ENCODE measurements at regions not wholly inside any gene's neighbourhood (a gene's known extent, or its start where the extent isn't known, plus 50 kb on each side); places are given as distances from the start of the nearest gene placed in this dataset.
"Not testable (repeated sequence)": the region's sequence is repeated elsewhere in the genome, so short reads cannot be mapped to it uniquely, and the experiment has no call there.

DNA sequence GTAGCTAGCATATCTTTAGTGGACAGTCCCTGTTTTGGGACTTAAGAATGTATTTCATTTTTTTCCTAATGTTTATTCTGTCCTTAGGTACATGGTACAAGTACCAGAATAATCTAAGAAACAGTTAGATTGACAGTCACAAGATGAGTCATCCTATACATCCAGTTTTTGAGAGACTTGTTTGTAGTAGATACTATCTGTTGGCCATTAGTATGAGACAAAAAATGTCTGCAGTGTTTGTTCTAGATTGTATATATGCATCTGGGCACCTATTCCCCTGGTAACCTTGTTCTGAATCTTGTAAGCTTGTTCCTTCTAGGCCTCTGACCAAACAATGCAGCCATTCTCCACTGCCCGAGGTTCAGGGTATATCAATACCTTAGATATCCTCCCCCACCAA is 1343.5 kb downstream of the SUCLG1 start:
- ATAC-seq (no peak), DNase-seq (ENCODE audit: low spot score in 2 of 2) (no peak)
- Mint-ChIP-seq H3K27ac (no peak overlapping the region), H3K36me3 (no peaks in the 10 kb centered on the region), H3K9me3 (peaks cover 6% of the 10 kb centered on the region in 2 donors)

DNA sequence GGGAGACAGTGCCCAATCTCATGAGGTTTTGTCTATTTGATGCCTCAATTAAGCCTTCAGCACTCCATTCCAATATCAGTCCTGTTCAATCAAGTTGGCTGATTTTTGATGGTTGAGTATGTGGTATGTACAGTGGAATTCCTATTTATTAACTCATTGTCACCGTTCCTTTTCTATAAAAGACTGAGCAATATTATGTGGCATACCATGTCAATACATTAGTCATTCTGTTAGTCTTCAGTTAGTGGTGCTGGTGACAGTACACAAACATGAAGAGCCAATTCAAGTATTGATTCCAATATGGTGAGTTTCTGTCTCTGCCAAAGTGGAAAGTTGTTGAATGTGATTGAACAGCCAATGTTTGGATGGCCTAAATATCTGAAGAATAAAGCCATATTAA is 1343.9 kb downstream of the SUCLG1 start:
- no peak for ATAC-seq
- H3K9me3 Mint-ChIP-seq, result peaks cover 9 to 10% of the 10 kb centered on the region in 2 donors
- no peak for DNase-seq (ENCODE audit: low spot score in 2 of 2)
- H3K27ac Mint-ChIP-seq, result no peak overlapping the region
- H3K36me3 Mint-ChIP-seq, result no peaks in the 10 kb centered on the region

DNA sequence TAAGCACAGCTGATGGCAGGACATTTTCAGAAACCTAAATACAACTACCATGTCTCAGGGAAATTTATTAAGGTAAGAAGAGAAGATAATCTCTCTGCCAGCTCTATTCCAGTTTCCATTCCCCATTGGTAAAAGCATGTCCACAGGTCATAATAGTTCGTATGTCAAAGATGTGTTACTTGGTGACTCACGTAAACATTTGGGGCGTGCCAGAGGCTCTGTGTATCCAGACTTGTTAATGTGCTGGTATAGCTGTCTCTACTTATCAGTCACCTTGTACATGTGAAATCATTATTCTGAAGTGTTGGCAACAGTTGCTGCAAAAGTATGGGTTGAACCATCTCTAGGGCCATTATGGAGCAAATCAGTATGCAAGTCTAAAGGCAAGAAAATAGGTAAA is 1345.1 kb downstream of the SUCLG1 start:
- Mint-ChIP-seq H3K27ac (no peak overlapping the region), H3K9me3 (peaks cover 11 to 14% of the 10 kb centered on the region in 2 donors), H3K36me3 (peaks cover 0 to 7% of the 10 kb centered on the region in 2 donors)
- DNase-seq (ENCODE audit: low spot score in 2 of 2) (no peak), ATAC-seq (no peak)

DNA sequence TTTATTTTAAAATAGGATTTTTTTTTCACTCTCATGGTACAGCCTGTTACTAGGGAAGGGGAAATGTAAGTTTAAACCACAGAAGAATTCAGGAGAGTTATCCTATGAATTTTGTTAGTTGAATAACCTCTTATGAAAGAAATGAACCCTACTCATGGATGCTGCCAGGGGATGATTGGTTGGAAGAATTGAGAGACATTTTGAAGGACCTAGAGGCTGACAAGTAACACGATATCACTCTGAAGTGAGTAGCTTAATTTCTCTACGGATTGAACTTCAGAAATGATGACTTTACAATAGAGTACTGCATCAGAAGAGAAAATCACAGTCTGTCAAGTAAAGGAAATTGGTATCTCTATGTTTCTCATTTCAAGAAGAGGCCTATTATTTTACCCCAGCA is 1346.2 kb downstream of the SUCLG1 start:
- Mint-ChIP-seq H3K36me3 (peaks cover 0 to 7% of the 10 kb centered on the region in 2 donors), H3K27ac (no peak overlapping the region), H3K9me3 (peaks cover 11 to 14% of the 10 kb centered on the region in 2 donors)
- no peak for DNase-seq (ENCODE audit: low spot score in 2 of 2)
- ATAC-seq, result no peak

DNA sequence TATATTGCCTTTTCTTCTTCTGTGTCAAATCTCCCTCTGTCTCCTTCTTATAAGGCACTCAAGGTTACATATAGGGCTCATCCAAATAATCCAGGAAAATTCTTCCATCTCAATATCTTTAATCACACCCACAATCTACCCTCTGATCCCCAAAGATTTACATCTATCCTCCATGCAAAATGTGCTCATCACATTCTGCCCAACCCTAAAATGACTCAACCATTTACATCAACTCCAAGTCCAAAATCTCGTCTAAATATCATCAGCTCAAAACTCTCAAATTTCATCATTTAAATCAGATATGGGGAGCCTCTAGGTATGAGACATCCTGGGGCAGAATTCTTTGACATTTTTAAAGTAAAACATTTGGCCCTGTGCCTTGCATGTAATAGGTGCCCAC is 1349.8 kb downstream of the SUCLG1 start:
- Mint-ChIP-seq H3K27ac (no peak overlapping the region), H3K36me3 (peaks cover 0 to 7% of the 10 kb centered on the region in 2 donors), H3K9me3 (peaks cover 15 to 20% of the 10 kb centered on the region in 2 donors)
- DNase-seq (ENCODE audit: low spot score in 2 of 2), result no peak
- no peak for ATAC-seq

DNA sequence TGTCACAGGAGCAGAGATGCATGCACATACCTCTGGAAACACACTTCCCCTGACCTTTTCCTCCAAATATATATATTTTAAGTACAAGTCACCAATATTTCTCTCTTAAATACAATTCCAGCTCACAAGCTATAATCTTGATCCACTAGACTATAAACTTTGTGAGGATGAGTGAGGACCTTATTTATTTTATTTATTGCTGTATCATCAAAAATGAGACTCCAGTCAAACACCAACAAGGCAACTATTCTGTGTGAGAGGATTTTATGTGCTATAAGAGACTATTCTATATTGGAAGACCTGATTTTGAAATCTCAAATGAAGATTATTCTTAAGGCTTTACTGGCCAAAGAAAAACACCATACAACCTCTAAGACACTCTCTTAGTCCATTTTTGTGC is 1352.2 kb downstream of the SUCLG1 start:
- DNase-seq (ENCODE audit: low spot score in 2 of 2) (no peak), ATAC-seq (no peak)
- Mint-ChIP-seq H3K9me3 (peaks cover 19 to 23% of the 10 kb centered on the region in 2 donors), H3K27ac (no peak overlapping the region), H3K36me3 (peaks cover 0 to 7% of the 10 kb centered on the region in 2 donors)

DNA sequence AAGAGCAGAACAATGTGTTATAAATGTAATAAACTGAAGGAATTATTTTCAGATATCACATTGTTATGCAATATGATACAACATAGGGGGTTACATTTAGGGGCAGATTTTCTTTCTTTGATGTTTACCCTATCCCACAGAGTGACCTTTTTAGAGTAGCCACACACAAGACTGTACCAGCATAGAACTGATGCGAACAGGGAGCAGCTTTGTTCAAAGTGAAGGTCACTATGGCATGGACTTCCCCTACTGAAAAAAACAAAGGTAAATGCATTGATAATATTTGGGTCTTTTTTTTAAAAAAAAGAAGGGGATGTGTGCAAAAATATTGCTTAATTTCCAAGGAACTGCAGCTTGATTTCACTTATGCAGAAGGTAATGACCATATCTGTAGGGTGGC is 1354.9 kb downstream of the SUCLG1 start:
- Mint-ChIP-seq H3K27ac (no peak overlapping the region), H3K36me3 (peaks cover 0 to 2% of the 10 kb centered on the region in 2 donors), H3K9me3 (peaks cover 16% of the 10 kb centered on the region in 2 donors)
- DNase-seq (ENCODE audit: low spot score in 2 of 2) (no peak), ATAC-seq (no peak)

DNA sequence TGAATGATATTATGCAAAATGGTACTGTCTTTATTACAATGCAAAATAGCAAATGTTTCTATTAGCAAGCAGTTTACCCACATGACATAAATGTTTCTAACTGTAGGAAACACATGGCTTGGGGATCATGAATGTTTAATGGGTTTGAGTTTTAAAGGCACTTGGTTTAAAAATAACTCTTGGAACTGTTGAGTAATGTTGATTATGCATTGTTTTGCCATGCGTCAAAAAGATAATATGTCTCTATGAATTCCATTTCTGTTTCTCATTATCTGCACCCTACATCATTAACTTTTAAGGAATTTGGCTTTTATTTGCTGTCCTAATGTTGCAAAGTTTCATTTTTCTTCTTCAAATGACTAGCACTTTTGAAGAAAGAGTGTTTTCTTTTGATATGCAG is 1355.5 kb downstream of the SUCLG1 start:
- no peak overlapping the region for H3K27ac Mint-ChIP-seq
- ATAC-seq, result no peak
- no peaks in the 10 kb centered on the region for H3K36me3 Mint-ChIP-seq
- no peak for DNase-seq (ENCODE audit: low spot score in 2 of 2)
- H3K9me3 Mint-ChIP-seq, result peaks cover 14 to 15% of the 10 kb centered on the region in 2 donors

DNA sequence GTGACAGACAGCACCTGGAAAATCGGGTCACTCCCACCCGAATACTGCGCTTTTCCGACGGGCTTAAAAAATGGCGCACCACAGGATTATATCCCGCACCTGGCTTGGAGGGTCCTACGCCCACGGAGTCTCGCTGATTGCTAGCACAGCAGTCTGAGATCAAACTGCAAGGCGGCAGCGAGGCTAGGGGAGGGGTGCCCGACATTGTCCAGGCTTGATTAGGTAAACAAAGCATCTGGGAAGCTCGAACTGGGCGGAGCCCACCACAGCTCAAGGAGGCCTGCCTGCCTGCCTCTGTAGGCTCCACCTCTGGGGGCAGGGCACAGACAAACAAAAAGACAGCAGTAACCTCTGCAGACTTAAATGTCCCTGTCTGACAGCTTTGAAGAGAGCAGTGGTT is 1370.0 kb downstream of the SUCLG1 start:
- H3K9me3 Mint-ChIP-seq; H3K27ac Mint-ChIP-seq; H3K36me3 Mint-ChIP-seq; DNase-seq (ENCODE audit: low spot score in 2 of 2); ATAC-seq: not testable (repeated sequence)

DNA sequence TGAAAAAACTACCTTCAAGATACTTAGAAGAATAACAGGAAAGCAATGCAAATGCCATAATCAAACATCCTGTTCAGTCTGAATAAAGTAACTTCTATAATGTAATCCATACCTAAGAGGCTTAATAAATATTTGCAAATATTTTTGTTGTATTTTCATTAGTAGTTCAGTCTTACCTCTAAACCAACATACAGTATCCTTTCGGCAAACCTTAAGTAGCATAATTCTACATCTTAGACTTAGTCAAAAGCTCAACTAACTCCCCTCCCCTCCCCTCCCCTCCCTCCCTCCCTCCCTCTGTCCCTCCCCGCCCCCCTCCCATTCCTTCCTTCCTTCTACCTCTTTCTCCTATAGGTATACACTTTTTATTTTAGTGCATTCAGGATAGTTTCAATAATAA is 1373.2 kb downstream of the SUCLG1 start:
- peaks cover 10 to 14% of the 10 kb centered on the region in 2 donors for H3K9me3 Mint-ChIP-seq
- no peak for ATAC-seq
- no peak for DNase-seq (ENCODE audit: low spot score in 2 of 2)
- H3K36me3 Mint-ChIP-seq, result no peaks in the 10 kb centered on the region
- H3K27ac Mint-ChIP-seq, result no peak overlapping the region

DNA sequence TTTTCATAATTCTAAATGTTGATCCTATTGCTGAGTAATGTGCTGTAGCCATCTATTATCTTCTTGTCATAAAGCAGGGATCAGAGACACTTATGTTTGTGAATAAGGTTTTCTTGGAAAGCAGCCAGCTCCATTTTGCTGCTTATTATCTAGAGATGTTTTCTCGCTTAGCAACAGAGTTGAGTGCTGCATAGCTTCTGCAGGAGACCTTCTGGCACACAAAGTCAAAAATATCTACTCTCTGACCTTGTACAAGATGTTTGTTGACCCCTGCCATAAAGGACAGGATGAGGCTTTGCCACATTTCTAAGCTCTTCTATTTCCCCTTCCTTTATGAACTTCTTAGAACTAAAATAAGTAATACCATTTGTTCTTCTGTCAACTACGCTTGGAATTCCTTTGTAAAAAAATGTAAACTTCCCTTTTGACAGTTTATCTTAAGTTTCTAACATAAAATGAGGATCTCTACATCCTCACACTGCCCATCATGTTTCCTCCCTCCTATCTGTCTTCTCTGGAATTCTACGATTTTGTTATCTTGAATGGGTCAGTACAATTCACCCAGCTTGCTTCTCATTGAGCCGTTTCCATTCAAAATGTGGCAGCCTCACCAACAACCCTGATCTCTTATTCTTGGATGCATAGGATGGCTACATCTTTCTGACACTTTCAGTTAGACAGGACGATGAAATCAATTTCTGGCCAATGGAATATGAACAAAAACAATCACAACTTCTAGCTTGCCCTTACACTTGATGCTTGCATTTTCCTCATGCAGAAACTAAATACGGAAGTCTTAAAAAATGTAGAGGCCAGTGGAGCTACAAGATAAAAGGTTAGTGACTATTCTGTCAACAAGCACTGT is 1377.0 kb downstream of the SUCLG1 start:
- H3K27ac Mint-ChIP-seq, result no peak overlapping the region
- no peaks in the 10 kb centered on the region for H3K36me3 Mint-ChIP-seq
- DNase-seq (ENCODE audit: low spot score in 2 of 2), result no peak
- H3K9me3 Mint-ChIP-seq, result peaks cover 10 to 13% of the 10 kb centered on the region in 2 donors
- ATAC-seq, result no peak

DNA sequence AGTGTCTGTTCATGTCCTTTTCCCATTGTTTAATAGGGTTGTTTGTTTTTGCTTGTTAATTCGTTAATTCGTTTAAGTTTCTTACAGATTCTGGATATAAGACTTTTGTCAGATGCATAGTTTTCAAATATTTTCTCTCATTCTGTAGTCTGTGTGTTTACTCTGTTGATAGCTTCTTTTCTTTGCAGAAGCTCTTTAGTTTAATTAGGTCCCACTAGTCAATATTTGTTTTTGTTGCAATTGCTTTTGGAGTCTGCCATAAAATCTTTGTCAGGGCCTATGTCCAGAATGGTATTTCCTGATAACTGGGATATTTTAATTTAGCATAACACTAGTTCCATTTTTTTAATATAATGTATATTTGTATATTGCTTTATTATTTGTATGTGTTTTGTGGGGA is 1380.1 kb downstream of the SUCLG1 start:
- DNase-seq (ENCODE audit: low spot score in 2 of 2), result no peak
- H3K9me3 Mint-ChIP-seq, result peaks cover 10 to 26% of the 10 kb centered on the region in 2 donors
- H3K36me3 Mint-ChIP-seq, result no peaks in the 10 kb centered on the region
- no peak for ATAC-seq
- H3K27ac Mint-ChIP-seq, result no peak overlapping the region

DNA sequence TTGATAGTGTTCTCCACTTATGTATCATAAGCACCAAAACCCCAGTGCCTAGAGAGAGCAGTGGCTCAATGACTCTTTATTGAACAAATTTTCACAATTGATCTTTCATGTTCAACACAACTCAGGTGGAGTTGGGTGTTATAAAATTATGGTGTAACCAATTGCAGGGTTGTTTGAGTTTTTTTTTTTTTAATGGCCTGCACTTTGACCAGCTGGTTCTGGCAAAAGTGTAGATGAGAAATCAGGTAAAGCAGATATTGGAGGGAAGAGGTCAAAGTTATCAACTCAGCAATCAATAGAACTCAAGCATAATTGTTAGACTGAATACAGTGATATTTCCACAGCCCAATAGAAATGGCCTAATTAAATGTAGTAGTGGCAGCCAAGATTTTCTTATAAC is 1386.3 kb downstream of the SUCLG1 start:
- DNase-seq (ENCODE audit: low spot score in 2 of 2), result no peak
- Mint-ChIP-seq H3K27ac (no peak overlapping the region), H3K36me3 (no peaks in the 10 kb centered on the region), H3K9me3 (peaks cover 15 to 26% of the 10 kb centered on the region in 2 donors)
- ATAC-seq, result no peak

DNA sequence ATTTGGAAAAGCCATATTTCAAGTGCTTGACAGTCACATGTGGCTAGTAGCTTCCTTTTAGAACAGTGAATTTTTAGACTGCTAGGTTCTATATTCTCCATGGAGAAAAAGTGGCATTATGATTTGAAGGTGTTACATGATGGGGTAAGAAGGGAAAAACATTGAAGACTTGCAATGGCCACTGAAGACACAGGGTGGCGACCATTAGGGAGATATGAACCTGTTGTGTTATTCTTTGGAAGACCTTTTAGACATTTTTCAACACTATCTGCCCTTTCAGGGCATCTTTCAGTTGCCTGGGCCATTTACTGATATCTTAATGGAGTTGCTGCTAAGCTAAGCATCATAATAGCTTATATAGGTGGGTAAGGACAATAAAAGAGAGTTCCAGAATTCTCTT is 1387.2 kb downstream of the SUCLG1 start:
- Mint-ChIP-seq H3K27ac (no peak overlapping the region), H3K36me3 (no peaks in the 10 kb centered on the region), H3K9me3 (peaks cover 17 to 27% of the 10 kb centered on the region in 2 donors)
- no peak for DNase-seq (ENCODE audit: low spot score in 2 of 2)
- no peak for ATAC-seq

DNA sequence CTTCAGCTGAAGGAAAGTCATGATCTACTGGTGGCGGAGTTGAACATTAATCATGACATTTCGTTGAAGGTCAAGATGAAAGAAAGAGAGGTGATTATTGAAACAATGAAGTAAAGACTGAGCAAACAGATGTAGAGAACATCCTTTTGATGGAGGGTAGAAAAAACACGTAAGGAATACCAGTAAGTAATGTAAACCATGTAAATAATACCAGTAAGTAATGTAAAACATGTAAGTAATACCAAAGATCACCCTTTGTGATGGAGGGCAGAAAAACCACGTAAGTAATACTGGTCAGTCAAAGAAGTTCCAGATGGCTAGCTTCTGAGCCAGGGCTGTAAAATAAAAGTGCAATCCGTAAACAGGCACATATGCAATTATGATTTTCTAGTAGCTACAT is 1387.7 kb downstream of the SUCLG1 start:
- ATAC-seq, result no peak
- DNase-seq (ENCODE audit: low spot score in 2 of 2), result no peak
- H3K36me3 Mint-ChIP-seq, result no peaks in the 10 kb centered on the region
- peaks cover 17 to 27% of the 10 kb centered on the region in 2 donors for H3K9me3 Mint-ChIP-seq
- no peak overlapping the region for H3K27ac Mint-ChIP-seq

DNA sequence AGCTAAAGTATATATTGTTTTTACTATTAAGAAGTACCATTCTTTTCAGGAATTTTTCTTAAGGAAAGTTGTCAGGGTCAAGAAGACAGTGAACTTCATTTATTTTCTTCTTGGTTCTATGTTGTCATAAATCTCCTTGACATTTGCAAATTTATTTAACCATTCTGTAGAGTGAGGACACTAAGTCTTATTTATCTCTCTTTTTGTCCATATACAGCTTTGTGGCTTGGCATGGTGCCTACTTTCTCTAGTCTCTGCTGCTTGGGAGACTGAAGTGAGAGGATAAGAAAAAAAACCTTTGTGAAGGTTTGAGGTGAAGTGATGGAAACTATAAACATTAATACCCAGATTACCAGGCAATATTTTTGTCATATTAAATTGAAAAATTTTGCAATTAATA is 1389.4 kb downstream of the SUCLG1 start:
- Mint-ChIP-seq H3K27ac (no peak overlapping the region), H3K9me3 (peaks cover 12 to 13% of the 10 kb centered on the region in 2 donors), H3K36me3 (no peaks in the 10 kb centered on the region)
- no peak for ATAC-seq
- no peak for DNase-seq (ENCODE audit: low spot score in 2 of 2)

DNA sequence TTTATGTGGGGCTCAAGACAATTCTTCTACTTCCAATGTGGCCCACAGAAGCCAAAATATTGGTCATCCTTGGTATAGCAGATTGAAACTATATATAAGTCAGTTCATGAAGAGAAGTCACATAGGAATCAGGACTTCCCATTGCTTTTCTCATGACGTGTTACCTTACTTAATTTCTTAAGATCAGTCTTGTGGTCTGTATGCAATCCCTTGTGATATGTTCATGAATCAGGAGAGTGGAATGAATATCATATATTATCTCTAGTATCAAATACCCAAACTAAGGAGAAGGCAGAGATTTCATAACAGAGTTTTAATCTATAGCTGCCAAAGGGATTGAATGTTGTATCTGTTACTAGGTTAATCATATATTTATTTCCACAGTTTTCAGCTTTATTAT is 1390.4 kb downstream of the SUCLG1 start:
- Mint-ChIP-seq H3K9me3 (peaks cover 12% of the 10 kb centered on the region in 2 donors), H3K27ac (no peak overlapping the region), H3K36me3 (no peaks in the 10 kb centered on the region)
- no peak for DNase-seq (ENCODE audit: low spot score in 2 of 2)
- ATAC-seq, result no peak

DNA sequence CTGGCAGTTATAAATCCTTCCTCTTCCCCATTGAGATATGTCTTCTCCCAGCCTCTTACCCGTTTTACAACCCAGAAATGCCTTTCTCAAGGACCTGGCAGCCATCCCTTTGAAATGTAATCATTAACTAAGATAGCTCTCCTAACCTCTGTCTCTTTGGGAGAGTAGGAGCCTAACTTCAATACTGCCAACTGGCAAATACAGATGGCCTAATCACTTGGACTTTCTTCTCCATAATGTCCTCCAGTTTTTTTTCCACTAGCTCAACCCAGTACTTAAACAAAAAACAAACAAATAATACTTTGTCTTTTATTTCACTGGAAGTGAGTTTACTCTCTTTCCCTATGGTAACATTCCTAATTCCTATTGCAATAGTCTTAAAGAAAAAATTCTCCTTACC is 1391.1 kb downstream of the SUCLG1 start:
- Mint-ChIP-seq H3K27ac (no peak overlapping the region), H3K36me3 (no peaks in the 10 kb centered on the region), H3K9me3 (peaks cover 12% of the 10 kb centered on the region in 2 donors)
- DNase-seq (ENCODE audit: low spot score in 2 of 2) (no peak), ATAC-seq (no peak)

Measured in activated naive CD4-positive, alpha-beta T cell treated with anti-CD3 and anti-CD28 coated beads, Interleukin-2, amount 50 U/mL, for 72 hours (primary cell).